Osteoblast (primary cell): ENCODE measurements at regions not wholly inside any gene's neighbourhood (a gene's known extent, or its start where the extent isn't known, plus 50 kb on each side); places are given as distances from the start of the nearest gene placed in this dataset.

Experiments
- DNase-seq: peaks from one replicate; pipeline ENCODE4 v3.0.0; 2011; ENCODE audit warnings: low spot score, mixed read lengths; ENCODE audit not compliant: insufficient read length; ENCODE audit errors: missing footprints
- H2AFZ ChIP-seq: 2 replicates; pipeline ENCODE4 v1.6.0; 2011; ENCODE audit warnings: mild to moderate bottlenecking, low read length
- H3K27ac ChIP-seq: 2 replicates; pipeline ENCODE4 v1.5.1; 2011; ENCODE audit warnings: mild to moderate bottlenecking, low read depth, low read length, moderate library complexity
- H3K27me3 ChIP-seq: 2 replicates; pipeline ENCODE4 v1.6.0; 2012; ENCODE audit warnings: mild to moderate bottlenecking, control low read depth, inconsistent platforms, low read length, moderate library complexity; ENCODE audit not compliant: insufficient read depth
- H3K36me3 ChIP-seq: 2 replicates; pipeline ENCODE4 v1.5.1; 2011; ENCODE audit warnings: mild to moderate bottlenecking, low read length, control low read depth, moderate library complexity; ENCODE audit not compliant: insufficient read depth
- H3K4me1 ChIP-seq: 2 replicates; pipeline ENCODE4 v1.5.1; 2011; ENCODE audit warnings: mild to moderate bottlenecking, low read length, control low read depth, moderate library complexity; ENCODE audit not compliant: insufficient read depth
- H3K4me2 ChIP-seq: 2 replicates; pipeline ENCODE4 v1.6.0; 2011; ENCODE audit warnings: mild to moderate bottlenecking, low read length; ENCODE audit not compliant: insufficient read depth
- H3K4me3 ChIP-seq: fragments of 200-600 bp; sonication (generic); 3 replicates; pipeline ENCODE4 v1.5.1; 2012; ENCODE audit warnings: mild to moderate bottlenecking, low read length, inconsistent platforms; ENCODE audit not compliant: insufficient read depth
- H3K79me2 ChIP-seq: 2 replicates; pipeline ENCODE4 v1.6.0; 2012; ENCODE audit warnings: mild to moderate bottlenecking, low read length, control low read depth, inconsistent platforms; ENCODE audit not compliant: insufficient read depth
- H3K9me3 ChIP-seq: 2 replicates; pipeline ENCODE4 v1.5.1; 2011; ENCODE audit warnings: low read depth, low read length, control low read depth
- H4K20me1 ChIP-seq: 2 replicates; pipeline ENCODE4 v1.6.0; 2012; ENCODE audit warnings: mild to moderate bottlenecking, low read length, control low read depth; ENCODE audit not compliant: insufficient read depth
- TF ChIP-seq, protein P1 (sequence below): IDR thresholded peaks from 2 replicates; pipeline ENCODE4 v1.5.1; 2011; ENCODE audit warnings: mild to moderate bottlenecking, low read depth, low read length, moderate library complexity; ENCODE audit errors: extremely low read depth

- Histone ChIP-seq H3K36me3 (no peaks in the 10 kb centered on the region), H3K27me3 (no peaks in the 10 kb centered on the region), H3K9me3 (no peaks in the 10 kb centered on the region), H4K20me1 (no peaks in the 10 kb centered on the region), H3K79me2 (no peaks in the 10 kb centered on the region), H3K27ac (peak overlapping the region; percentile 87), H3K4me1 (peaks cover 26% of the 10 kb centered on the region), H2AFZ (no peak overlapping the region), H3K4me2 (peak overlapping the region; percentile 18), H3K4me3 (no peak overlapping the region)
- DNase-seq, result no peak
- TF ChIP-seq, protein P1, sequence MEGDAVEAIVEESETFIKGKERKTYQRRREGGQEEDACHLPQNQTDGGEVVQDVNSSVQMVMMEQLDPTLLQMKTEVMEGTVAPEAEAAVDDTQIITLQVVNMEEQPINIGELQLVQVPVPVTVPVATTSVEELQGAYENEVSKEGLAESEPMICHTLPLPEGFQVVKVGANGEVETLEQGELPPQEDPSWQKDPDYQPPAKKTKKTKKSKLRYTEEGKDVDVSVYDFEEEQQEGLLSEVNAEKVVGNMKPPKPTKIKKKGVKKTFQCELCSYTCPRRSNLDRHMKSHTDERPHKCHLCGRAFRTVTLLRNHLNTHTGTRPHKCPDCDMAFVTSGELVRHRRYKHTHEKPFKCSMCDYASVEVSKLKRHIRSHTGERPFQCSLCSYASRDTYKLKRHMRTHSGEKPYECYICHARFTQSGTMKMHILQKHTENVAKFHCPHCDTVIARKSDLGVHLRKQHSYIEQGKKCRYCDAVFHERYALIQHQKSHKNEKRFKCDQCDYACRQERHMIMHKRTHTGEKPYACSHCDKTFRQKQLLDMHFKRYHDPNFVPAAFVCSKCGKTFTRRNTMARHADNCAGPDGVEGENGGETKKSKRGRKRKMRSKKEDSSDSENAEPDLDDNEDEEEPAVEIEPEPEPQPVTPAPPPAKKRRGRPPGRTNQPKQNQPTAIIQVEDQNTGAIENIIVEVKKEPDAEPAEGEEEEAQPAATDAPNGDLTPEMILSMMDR, result no peak
Measured at GRCh38 chr7:120053390-120053961, 219.5 kb upstream of the KCND2 start.

GRCh38 chr7:120054376-120055100 is 218.4 kb upstream of the KCND2 start:
- Histone ChIP-seq H3K27ac (peak overlapping the region; percentile 87), H3K36me3 (no peaks in the 10 kb centered on the region), H3K79me2 (no peaks in the 10 kb centered on the region), H3K4me2 (no peak overlapping the region), H4K20me1 (no peaks in the 10 kb centered on the region), H3K27me3 (no peaks in the 10 kb centered on the region), H3K4me1 (peaks cover 26% of the 10 kb centered on the region), H2AFZ (no peak overlapping the region), H3K4me3 (no peak overlapping the region), H3K9me3 (no peaks in the 10 kb centered on the region)
- TF ChIP-seq, protein P1, result no peak
- no peak for DNase-seq

- no peak for DNase-seq
- H3K9me3 ChIP-seq, result no peaks in the 10 kb centered on the region
Measured at GRCh38 chr7:120055300-120055699, 217.7 kb upstream of the KCND2 start.

GRCh38 chr7:120056227-120056626 is 216.7 kb upstream of the KCND2 start:
- H3K4me2 ChIP-seq, result no peak overlapping the region
- peak overlapping the region; percentile 12 for H2AFZ ChIP-seq
- H3K4me1 ChIP-seq, result peaks cover 29% of the 10 kb centered on the region
- H3K9me3 ChIP-seq, result no peaks in the 10 kb centered on the region
- peak overlapping the region; percentile 87 for H3K27ac ChIP-seq
- no peaks in the 10 kb centered on the region for H3K27me3 ChIP-seq
- TF ChIP-seq, protein P1, result no peak
- no peaks in the 10 kb centered on the region for H3K36me3 ChIP-seq
- H4K20me1 ChIP-seq, result no peaks in the 10 kb centered on the region
- H3K79me2 ChIP-seq, result no peaks in the 10 kb centered on the region
- no peak for DNase-seq
- no peak overlapping the region for H3K4me3 ChIP-seq

More at GRCh38 chr7:120055300-120055699, 217.7 kb upstream of the KCND2 start:
- no peaks in the 10 kb centered on the region for H4K20me1 ChIP-seq
- peak overlapping the region; percentile 87 for H3K27ac ChIP-seq
- H3K36me3 ChIP-seq, result no peaks in the 10 kb centered on the region
- H3K4me2 ChIP-seq, result peak overlapping the region; percentile 16
- H3K27me3 ChIP-seq, result no peaks in the 10 kb centered on the region
- TF ChIP-seq, protein P1, result no peak
- no peaks in the 10 kb centered on the region for H3K79me2 ChIP-seq
- H2AFZ ChIP-seq, result peak overlapping the region; percentile 49
- H3K4me3 ChIP-seq, result no peak overlapping the region
- peaks cover 29% of the 10 kb centered on the region for H3K4me1 ChIP-seq
